Lower leg skin (tissue), 3 donors: ENCODE measurements at regions not wholly inside any gene's neighbourhood (a gene's known extent, or its start where the extent isn't known, plus 50 kb on each side); places are given as distances from the start of the nearest gene placed in this dataset.

ENCODE experiments used
- POLR2A ChIP-seq, 2 donors: fragments of 450-650 bp; IDR thresholded peaks; one replicate each; pipeline ENCODE4 v1.6.1; 2016 to 2017; ENCODE audit warnings: antibody characterized with exemption in 2 of 2, mild to moderate bottlenecking in 1 of 2, moderate library complexity in 1 of 2
- TF ChIP-seq, protein P1 (sequence below), 3 donors: fragments of 450-650 bp; IDR thresholded peaks; one replicate each; pipeline ENCODE4 v1.5.1; 2016; ENCODE audit warnings: antibody characterized with exemption in 3 of 3, mild to moderate bottlenecking in 3 of 3, moderate library complexity in 2 of 3

DNA sequence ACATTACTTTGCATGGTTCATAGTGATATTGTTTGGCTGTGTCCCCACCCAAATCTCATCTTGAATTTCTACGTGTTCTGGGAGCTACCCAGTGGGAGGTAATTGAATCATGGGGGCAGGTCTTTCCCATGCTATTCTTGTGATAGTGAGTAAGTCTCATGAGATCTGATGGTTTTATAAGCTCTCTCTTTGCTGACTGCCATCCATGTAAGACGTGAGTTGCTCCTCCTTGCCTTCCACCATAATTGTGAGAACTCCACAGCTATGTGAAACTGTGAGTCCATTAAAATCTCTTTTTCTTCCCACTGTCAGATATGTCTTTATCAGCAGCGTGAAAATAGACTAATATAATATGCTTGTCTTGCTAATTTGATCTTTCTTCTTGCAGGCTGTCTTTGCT lies 200.4 kb upstream of the NOX3 start:
- TF ChIP-seq, protein P1, sequence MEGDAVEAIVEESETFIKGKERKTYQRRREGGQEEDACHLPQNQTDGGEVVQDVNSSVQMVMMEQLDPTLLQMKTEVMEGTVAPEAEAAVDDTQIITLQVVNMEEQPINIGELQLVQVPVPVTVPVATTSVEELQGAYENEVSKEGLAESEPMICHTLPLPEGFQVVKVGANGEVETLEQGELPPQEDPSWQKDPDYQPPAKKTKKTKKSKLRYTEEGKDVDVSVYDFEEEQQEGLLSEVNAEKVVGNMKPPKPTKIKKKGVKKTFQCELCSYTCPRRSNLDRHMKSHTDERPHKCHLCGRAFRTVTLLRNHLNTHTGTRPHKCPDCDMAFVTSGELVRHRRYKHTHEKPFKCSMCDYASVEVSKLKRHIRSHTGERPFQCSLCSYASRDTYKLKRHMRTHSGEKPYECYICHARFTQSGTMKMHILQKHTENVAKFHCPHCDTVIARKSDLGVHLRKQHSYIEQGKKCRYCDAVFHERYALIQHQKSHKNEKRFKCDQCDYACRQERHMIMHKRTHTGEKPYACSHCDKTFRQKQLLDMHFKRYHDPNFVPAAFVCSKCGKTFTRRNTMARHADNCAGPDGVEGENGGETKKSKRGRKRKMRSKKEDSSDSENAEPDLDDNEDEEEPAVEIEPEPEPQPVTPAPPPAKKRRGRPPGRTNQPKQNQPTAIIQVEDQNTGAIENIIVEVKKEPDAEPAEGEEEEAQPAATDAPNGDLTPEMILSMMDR (IDR thresholded peaks at IDR 0.05), result no peak
- no peak for TF ChIP-seq POLR2A (IDR thresholded peaks at IDR 0.05)
